Activated naive CD8-positive, alpha-beta T cell treated with anti-CD3 and anti-CD28 coated beads, Interleukin-2, amount 50 U/mL, for 16 hours (primary cell): ENCODE measurements at regions not wholly inside any gene's neighbourhood (a gene's known extent, or its start where the extent isn't known, plus 50 kb on each side); places are given as distances from the start of the nearest gene placed in this dataset.
"Not testable (repeated sequence)": the region's sequence is repeated elsewhere in the genome, so short reads cannot be mapped to it uniquely, and the experiment has no call there.

ENCODE experiments used
- DNase-seq: peaks from one replicate; pipeline ENCODE4 v3.0.0-alpha.2; 2020; ENCODE audit warnings: low read depth, low spot score

DNA sequence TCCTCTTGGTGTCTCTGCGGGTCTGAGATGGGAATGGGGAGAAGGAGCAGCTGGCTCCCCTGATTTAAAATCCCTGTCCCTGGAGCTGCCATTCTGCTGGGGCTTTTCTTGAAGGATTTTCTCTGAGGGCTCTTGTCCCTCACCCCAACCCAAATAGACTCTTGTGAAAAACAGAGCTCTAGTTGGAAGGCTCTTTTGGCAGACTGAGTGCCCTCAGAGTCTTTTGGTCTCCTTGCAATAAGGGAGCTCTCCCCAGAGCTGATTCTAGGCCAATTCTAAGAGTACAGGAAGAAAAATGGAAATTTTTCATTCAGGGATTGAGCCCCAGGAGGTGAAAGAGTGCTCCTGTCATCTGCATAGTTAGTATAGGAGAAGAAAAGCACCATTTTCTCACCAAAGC lies 238.3 kb downstream of the COG6 start:
- no peak for DNase-seq

DNA sequence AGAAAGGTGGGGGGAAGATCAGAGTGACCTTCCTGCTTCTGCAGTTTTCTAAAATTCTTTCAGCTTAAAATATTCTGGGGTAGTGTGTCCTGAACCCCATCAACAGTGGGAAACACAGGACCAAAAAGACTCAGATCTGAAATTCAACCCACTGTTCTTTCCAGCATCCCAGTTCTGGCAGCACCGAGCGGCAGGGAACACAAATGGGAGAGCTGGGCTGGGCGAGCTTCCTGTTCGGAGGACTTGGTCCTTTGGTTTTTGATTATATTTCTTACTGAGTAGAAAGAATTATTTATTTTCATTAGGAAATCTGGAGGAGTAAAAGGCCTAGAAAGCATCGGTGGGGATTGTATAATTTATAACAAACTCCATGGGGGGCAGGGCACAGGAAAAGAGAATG lies 239.1 kb downstream of the COG6 start:
- DNase-seq, result no peak

DNA sequence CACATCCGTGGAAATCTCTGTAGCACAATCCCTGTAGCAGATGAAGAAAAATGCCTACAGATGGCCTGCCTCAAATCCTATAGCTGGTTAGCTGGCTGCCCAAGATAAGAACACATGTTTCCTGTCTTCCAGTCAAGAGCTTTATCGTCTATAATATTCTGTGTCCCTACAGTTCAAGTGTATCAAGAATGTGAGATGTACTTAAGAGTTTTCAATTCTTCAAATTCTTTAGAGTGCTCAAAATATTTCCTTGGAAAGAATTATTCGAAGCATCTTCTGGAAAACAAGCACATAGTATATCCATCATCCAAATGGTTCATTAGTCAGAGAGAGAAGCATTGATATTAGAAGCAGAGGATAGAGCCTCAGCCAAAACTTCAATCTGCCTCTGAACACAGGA lies 239.8 kb downstream of the COG6 start:
- DNase-seq, result no peak

DNA sequence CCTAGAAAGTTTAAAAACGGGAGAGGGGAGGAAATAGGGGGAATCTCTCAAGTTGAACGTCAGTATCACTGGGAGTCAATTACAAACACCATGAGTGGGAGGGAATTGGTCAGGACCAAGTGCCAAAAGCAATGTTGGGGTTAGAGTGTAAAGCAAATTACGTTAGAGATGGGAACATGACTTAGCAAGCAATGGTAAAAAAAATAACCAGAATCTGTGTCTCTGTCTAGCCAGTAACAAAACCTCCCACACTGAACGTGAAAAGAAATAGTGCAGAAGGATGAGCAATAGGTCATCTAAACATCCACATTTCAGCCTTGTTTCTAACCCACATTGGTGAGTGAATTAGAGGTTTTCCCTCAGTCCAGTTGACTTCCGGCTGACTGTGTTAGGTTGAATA lies 242.2 kb downstream of the COG6 start:
- no peak for DNase-seq

DNA sequence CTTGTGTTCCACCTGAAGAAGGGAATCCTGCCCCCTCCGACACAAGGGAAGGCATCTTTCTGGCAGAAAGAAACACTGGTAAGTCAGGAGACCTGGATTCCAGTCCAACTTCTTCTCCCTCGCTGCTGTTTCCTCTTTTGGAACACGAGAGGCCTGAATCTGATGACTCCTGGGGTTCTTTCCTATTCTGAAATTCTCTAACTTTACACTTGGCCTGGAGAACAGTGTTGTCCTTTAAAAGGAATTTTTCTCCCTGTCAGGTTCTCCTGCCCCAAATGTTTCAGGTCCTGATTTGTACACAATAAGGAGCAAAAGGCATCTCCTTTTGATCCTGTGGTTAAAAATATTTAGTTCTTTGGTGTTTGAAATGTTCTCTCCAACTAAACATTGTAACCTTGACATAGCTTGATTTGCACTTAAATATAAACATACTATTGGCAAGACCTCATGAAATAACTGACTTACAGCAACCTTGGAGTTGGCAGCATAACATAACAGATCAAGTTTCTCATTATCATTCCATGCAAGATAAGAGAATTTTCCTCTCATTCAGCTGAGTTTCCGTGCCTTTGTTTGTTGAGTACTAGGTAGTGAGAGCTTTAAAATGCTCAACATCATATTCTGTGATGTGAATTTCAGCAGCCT lies 244.8 kb downstream of the COG6 start:
- no peak for DNase-seq

DNA sequence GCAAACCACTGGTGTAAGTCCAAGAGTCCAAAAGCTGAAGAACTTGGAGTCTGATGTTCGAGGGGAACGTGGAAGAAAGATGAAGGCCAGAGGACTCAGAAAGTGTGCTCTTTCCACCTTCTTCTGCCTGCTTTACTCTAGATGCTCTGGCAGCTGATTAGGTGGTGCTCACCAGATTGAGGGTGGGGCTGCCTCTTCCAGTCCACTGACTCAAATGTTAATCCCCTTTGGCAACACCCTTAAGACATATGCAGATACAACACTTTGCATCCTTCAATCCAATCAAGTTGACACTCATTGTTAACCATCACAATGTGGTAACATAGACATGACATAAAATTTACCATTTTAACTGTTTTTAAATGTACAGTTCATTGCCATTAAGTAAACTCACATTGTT lies 249.5 kb downstream of the COG6 start:
- DNase-seq, result no peak

DNA sequence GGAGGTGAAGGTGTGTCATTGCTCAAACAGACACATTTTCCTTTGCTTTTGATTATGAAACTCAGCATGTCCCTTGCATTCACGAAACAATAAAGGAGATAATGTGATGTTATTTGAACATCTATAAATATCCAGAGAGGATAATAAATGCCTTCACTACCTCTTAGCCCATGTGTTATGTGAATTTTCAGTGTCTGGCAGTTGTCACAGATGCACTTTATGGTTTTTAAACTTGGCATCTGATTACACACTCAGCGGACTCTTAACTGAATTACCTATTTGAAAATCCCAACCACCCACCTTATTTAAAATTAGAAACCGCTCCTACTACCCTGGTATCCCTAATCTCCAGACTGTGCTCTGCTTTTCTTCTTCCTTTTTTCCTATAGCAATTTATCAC lies 254.2 kb downstream of the COG6 start:
- no peak for DNase-seq

DNA sequence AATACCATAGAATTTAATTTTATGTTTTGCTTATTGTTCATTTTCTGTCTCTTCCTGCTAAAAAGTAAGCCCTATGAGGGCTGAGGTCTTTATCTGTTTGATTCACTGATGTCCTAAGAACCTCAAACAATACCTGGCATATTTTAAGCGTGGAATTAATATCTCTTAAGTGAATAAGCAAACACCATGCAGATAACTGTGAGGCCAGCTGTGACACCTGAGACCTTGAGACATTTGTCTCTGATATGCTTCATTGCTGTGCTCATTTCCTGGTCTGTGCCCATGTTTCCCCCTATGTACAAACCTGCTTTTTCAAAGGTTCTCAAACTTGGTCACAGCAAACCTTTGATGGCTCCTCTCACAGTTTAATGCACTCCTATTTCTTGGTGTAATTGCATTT lies 254.6 kb downstream of the COG6 start:
- no peak for DNase-seq

DNA sequence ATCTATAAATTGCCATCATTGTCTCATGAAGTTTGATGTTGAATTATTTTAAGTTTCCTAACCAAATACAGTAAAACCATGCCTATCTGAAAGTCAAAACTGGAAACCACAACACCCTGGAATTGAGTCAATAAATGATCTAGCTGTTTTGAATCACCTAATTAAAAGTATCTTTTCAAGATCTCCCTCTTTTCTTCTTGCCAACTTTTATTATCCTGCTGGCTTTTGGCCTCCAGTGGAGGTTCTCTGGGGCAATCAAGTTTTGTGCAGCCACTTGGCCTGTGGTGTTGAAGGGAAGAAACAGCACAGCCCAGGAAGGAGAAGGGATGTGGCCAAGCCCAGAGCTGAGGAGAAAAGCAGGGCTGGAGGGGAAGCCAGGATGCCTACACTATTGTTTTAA lies 255.4 kb downstream of the COG6 start:
- no peak for DNase-seq

DNA sequence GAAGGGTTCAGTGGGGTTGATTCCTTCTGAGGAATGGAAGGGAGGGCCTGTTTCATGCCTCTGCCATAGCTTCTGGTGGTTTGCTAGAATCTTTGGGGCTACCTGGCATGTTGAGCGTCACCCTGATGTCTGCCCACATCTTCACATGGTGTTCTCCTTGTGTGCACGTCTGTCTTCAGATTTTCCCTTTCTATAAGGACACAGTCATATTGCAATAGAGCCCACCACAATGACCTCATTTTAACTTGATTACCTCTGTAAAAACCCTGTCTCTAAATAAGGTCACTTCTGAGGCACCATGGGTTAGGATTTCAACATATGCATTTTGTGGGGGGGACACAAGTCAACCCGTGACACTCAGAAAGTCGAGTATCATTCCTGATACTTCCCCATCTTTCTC lies 257.9 kb downstream of the COG6 start:
- no peak for DNase-seq

DNA sequence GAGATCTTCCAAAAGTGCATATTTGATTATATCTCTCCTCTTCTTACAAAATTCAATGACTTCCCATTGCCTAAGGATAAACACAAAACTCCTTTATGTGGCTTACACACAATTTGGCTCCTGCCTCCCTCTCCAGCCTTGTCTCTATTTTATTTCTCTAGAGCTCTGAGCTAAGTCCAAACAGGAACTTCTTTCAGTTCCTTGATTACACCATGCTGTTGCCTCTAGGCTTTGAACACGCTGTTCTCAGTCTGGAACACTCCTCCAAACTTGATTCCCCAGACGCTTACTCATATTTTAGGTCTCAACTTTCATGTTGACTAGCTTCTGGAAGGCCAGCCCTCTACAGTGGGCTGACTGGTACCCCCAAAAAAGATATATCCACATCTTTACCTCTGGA lies 258.5 kb downstream of the COG6 start:
- no peak for DNase-seq

DNA sequence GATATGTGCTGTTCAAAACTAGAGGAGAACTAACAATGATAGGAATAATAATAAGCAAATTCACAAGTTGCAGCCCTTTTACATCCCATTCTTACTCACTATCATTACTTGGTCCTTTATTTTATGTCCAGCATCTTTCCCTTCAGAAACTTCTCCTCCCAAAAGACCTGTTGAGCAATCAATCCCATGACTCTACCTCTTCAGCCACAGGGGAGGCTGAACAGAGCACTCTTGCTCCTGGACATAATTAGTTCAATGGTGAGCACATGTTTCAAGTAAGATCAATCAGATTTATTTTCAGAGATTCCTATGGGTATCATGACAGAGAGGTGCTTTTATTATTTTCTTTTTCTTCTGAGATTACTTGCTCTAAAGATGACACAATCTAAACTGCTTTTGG lies 260.0 kb downstream of the COG6 start:
- DNase-seq, result no peak

DNA sequence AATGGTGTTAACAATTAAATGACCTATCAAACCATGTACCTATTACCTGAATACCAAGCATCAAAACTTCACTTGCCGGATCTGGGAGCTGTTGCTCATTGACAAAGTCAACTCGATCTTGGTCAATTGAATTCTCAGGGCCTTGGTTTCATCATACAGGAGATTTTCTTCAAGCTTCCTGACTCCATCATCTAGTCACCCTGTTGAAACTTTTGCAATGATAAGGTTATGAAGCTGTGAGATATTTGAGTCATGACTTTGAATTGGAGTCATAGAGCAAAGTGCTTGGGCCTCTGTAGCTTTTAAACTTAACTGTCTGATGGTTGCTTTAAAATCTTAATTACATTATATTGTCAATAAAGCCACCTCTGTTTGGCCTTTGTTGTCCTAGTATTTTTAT lies 260.9 kb downstream of the COG6 start:
- no peak for DNase-seq

DNA sequence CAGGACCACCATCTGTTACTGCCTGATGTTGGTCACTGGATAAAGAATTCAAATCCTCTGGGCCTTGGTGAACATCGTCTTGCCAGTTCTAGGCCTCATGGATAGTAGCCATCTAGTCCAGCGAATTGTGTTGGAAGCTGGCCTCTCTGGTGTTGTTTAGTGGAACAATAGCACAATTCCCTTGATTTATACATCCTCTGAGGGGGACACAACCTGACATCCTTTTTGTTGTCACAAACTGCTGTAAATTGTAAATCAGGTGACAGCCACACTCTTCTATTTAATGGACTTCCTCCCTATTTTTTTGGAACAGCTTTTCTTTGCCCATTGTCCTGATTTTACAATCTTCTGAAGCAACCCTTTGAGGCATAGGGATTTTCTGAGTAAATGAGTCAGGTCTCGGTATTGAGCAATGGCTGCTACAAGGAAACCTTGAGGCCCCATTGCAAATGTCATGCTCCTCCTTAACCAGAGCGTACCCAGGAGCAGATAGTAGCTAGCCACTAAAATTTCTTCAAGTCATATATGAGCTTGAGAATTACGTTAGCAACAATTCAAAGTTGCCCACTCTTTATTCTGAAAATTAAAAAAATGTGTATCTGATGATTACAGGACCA lies 263.3 kb downstream of the COG6 start:
- no peak for DNase-seq

DNA sequence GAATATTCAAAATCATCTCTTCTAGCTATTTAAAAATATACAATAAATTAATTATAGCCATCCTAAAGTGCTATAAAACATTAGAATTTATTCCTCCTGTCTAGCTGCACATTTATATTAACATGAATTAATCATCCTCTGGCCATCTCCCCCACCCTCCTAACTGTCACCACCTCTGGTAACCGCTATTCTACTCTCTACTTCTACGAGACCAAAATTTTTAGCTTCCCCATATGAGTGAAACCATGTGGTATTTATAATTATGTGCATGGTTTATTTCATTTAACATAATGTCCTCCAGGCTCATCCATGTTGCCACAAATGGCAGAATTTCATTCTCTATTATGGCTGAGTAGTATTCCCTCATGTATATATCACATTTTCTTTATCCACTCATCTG lies 265.2 kb downstream of the COG6 start:
- no peak for DNase-seq

DNA sequence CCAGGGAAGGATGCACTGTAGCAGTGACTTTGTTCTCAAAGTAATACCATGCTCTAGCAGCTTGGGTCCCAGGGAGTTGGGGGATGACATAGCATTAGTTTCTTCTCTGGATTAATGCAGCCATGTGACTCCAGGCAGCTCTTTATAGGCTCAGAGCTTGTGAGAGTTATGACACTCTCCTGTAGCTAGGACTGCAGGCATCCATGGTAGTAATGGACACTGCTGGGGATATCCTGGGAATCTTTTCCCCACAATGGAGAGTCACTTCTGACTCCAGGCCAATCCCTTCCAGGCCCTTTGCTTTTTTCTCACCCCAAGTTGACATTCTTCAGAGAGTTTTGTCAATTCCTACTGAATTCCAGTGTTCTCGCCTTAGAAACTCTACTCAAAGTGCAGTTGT lies 270.9 kb downstream of the COG6 start:
- no peak for DNase-seq

DNA sequence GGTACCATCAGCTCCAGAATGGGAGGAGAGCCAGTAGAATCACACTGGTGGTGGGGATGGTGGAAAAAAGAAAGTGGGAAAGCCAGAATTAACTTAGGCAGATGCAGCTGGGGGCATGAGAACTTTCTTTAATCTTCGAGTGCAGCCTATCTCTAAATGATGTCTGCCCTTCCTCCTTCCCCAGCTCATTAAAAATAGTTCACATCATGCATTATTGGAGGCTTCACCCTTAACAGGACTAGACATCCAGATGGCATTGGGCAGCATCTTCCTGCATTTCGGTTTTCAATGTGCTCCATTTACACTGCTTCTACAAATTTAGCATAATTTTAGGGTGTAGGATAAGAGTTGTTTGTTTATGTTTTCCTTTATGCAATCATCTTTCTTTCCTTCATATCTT lies 272.8 kb downstream of the COG6 start:
- DNase-seq, result no peak

DNA sequence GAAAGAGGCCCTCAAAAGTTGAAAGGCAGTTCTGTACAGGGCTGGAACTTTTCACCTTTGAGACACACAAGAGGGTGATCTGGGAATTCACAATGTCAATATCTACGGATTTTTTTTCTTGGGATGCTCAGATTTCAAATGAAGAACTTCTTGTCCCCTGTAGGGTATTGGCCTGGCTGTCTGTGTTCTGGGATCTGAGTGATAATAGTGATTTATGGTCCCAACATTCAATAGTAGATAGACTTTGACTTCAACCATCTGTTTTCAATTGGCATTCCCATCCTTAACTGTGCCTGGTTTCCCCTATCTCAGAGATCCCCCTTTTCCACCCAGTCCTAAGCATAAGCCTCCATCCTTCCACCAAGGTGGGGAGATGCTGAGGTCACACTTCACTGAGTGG lies 274.1 kb downstream of the COG6 start:
- DNase-seq, result no peak

DNA sequence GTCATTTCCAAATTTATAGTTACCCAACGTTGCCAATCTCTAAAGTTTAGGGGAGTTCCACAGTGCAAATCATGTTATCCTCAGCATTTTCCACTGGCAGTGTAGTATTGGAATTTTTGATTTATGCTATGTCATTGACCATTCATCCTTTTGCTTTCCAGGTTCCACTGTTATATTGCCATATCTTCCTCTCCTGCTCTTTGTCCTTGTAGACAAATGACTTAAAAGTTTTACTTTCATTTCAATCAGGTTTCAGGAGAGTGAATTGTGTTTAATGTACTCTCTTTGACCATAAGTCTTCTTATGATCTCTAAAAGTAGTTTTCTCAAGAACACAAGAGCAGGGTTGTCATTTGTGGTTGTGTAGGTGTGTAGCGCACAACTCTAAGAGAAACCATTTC lies 274.6 kb downstream of the COG6 start:
- no peak for DNase-seq

DNA sequence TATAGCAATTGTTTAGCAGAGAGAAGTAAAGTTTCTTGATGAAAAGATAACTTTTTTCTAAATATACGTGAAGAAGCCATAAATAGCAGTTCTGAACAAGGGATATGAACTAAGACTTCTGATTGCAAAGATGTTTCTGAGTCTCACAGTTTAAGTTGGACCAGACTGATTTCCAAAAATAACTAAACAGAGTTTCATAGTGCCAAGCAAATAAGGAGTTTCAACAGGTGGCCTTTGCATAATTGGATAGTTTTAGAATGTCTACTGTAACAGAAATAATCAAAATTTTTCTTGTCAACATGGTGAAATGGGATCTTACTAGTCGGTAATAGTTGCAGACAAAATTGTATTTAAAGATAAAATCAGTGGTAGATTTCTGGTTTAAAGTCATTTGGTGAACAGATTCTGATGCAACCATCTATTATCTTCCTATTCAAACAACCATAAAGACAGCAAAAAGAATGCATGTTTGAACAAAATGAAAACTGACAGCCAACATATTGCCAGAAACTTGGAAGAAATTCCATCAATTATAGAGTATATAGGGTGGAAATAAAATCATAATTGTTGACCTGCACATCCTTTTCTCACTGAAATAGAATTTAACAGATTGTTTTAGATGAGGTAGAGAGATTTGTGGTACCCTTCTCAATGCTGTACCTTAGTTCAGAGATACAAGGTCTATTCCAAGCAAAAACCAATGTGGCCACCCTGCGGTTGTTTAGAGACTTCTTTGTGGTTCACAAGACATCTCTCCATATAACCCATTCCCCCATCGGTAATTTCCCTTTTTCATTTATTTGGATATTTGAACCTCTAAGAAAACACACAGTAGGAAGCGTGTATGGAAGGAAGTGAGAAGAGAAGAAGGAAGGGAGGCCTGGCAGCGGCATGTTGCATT lies 275.3 kb downstream of the COG6 start:
- DNase-seq, result no peak

DNA sequence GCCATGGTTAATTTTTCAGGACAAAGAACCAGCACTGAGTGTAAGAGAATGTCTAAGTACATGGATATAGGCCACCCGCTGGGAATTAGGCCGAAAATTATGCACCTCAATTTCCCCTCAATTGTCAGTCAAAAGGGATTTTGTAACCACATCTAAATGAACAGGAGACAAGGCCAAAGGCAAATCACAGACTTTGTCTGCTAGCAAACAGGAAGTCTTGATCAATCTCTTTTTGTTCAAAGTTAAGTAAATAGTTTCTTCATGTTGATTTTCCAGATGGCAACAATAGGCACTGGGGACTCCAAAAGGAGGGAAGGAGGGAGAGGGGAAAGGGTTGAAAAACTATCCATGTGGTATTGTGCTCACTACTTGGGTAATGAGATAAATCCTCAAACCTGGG lies 276.0 kb downstream of the COG6 start:
- DNase-seq, result no peak

DNA sequence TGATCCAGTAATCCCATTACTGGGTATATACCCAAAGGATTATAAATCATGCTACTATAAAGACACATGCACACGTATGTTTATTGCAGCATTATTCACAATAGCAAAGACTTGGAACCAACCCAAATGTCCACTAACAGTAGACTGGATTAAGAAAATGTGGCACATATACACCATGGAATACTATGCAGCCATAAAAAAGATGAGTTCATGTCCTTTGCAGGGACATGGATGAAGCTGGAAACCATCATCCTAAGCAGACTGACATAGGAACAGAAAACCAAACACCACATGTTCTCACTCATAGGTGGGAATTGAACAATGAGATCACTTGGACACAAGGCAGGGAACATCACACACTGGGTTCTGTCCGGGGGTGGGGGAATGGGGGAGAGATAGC lies 277.1 kb downstream of the COG6 start:
- DNase-seq, result not testable (repeated sequence)

DNA sequence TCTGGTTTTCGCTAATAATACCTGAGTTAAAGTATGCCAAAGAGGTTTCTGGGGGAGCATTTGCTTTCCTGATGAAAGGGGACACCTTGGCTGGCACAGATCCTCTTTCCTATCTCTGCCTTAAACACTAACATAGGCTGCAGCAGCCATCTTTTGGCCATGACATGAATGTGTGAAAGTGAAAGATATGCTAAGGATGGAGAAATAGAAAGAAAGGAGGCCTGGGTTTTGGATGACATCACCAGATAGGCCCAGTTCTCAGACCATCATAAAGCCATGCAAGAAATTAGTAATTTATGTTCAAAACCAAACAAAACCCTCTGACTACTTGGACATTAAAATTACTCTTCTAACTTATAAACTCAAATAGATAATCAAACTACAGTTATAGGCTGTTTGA lies 279.7 kb downstream of the COG6 start:
- DNase-seq, result no peak
